ENCODE measurements at regions not wholly inside any gene's neighbourhood (a gene's known extent, or its start where the extent isn't known, plus 50 kb on each side); places are given as distances from the start of the nearest gene placed in this dataset.

GRCh38 chr11:80970037-80970436, 1529.2 kb upstream of the TENM4 start (continued):
- TF ChIP-seq BATF2 (CRISPR knock-in tag; IDR thresholded peaks at IDR 0.05) (no peak), ZNF414 (CRISPR knock-in tag; IDR thresholded peaks at IDR 0.05) (no peak), PLRG1 (conservative IDR thresholded peaks at IDR 0.05) (no peak)

DNA sequence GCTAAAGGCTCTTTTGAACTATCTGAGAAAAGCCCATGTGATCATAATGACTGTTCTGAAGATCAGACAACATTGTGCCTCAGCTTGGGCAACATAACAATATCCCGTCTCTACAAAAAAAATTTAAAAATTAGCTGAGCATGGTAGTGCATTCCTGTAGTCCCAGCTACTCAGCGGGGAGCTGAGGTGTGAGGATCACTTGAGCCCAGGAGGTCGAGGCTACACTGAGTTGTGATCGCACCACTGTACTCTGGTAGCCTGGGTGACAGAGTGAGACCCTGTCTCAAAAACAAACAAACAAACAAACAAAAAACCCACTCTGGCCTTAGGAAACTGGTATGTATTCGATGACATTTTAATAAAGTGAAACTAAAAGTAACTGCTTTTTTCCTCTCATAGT, 1526.8 kb upstream of the TENM4 start:
- DNase-seq (ENCODE audit: low spot score) (no peak), FAIRE-seq (no peak), ATAC-seq (no peak)
- in situ Hi-C loops (cut with HindIII; ENCODE audit: extremely low pct_ligation_motif_present, low pct_unique_long_range_greater_than_20kb) (no loop called here), intact Hi-C loops (cut with micrococcal nuclease; ENCODE audit: unreplicated experiment) (no loop called here)
- H3K9me3 ChIP-seq (ENCODE audit: low read length), result no peaks in the 10 kb centered on the region
- H3K27me3 ChIP-seq (ENCODE audit: control insufficient read depth in 1 of 2, insufficient read depth in 2 of 2, low read length in 2 of 2), result no peaks in the 10 kb centered on the region; a peak in 1 of 5 replicates
- H3K36me3 ChIP-seq (replicated peaks in 1 of 2; ENCODE audit: control insufficient read depth in 1 of 2, insufficient read depth in 2 of 2, low read length in 2 of 2), result no peaks in the 10 kb centered on the region
- no peak for TF ChIP-seq PPARG (CRISPR knock-in tag; conservative IDR thresholded peaks at IDR 0.05)
- no peak for TF ChIP-seq ZFP41 (CRISPR knock-in tag; IDR thresholded peaks at IDR 0.05; ENCODE audit: borderline replicate concordance)
- TF ChIP-seq POLR2AphosphoS5 (IDR thresholded peaks at IDR 0.05; ENCODE audit: low read depth, low read length), result no peak
- TF ChIP-seq, protein P1, sequence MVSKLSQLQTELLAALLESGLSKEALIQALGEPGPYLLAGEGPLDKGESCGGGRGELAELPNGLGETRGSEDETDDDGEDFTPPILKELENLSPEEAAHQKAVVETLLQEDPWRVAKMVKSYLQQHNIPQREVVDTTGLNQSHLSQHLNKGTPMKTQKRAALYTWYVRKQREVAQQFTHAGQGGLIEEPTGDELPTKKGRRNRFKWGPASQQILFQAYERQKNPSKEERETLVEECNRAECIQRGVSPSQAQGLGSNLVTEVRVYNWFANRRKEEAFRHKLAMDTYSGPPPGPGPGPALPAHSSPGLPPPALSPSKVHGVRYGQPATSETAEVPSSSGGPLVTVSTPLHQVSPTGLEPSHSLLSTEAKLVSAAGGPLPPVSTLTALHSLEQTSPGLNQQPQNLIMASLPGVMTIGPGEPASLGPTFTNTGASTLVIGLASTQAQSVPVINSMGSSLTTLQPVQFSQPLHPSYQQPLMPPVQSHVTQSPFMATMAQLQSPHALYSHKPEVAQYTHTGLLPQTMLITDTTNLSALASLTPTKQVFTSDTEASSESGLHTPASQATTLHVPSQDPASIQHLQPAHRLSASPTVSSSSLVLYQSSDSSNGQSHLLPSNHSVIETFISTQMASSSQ (IDR thresholded peaks at IDR 0.05; ENCODE audit: low read depth), result no peak
- TF ChIP-seq, protein P1 (CRISPR knock-in tag; IDR thresholded peaks at IDR 0.05; ENCODE audit: borderline replicate concordance), result no peak
- no peak for TF ChIP-seq SETDB1 (CRISPR knock-in tag; IDR thresholded peaks at IDR 0.05; ENCODE audit: borderline replicate concordance)
- TF ChIP-seq, protein P2, sequence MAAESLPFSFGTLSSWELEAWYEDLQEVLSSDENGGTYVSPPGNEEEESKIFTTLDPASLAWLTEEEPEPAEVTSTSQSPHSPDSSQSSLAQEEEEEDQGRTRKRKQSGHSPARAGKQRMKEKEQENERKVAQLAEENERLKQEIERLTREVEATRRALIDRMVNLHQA (CRISPR knock-in tag; IDR thresholded peaks at IDR 0.05), result no peak
- H3K27ac ChIP-seq (ENCODE audit: extremely low read length, insufficient read depth, low read length), result no peak overlapping the region
- no peaks in the 10 kb centered on the region for H4K20me1 ChIP-seq (ENCODE audit: insufficient read depth, low read length)
- ChIA-PET POLR2A (no interaction called here), CTCF (ENCODE audit: low intra/inter-chr PET ratio, low total read pairs) (no interaction called here)
- H3K79me2 ChIP-seq (ENCODE audit: insufficient read depth, low read length), result no peaks in the 10 kb centered on the region
- no peak overlapping the region for H3K4me3 ChIP-seq (replicated peaks in 1 of 3; ENCODE audit: insufficient read depth in 1 of 3, low read depth in 2 of 3, low read length in 3 of 3)
- H3K4me2 ChIP-seq (ENCODE audit: low read depth, low read length), result no peak overlapping the region
- no TSS peak for BruUV-seq (replicated peaks)
- no peaks in the 10 kb centered on the region for H3K4me1 ChIP-seq (ENCODE audit: insufficient read depth, low read length)
- WGBS (ENCODE audit: low lambda C conversion rate), result 23% methylated on average over 5 of the region's 5 CpGs
- no peak overlapping the region for H3K9ac ChIP-seq (ENCODE audit: insufficient read depth, low read depth, low read length)
- H2AFZ ChIP-seq (ENCODE audit: low read length), result no peak overlapping the region
